Bronchial epithelial cell (primary cell): ENCODE measurements at regions not wholly inside any gene's neighbourhood (a gene's known extent, or its start where the extent isn't known, plus 50 kb on each side); places are given as distances from the start of the nearest gene placed in this dataset.

ENCODE experiments used
- DNase-seq: peaks from one replicate; pipeline ENCODE4 v3.0.0-alpha.2; 2010; ENCODE audit warnings: low read depth
- FAIRE-seq: peaks from 2 replicates; lab custom pipeline; 2011; peaks lifted over from hg19 to GRCh38; lab: Jason Lieb, UNC
- H3K27me3 ChIP-seq: 2 replicates; pipeline ENCODE4 v1.5.1; 2011; ENCODE audit warnings: low read length; ENCODE audit not compliant: control insufficient read depth, insufficient read depth
- H3K36me3 ChIP-seq: 2 replicates; pipeline ENCODE4 v1.5.1; 2011; ENCODE audit warnings: low read length; ENCODE audit not compliant: control insufficient read depth, insufficient read depth
- H3K4me3 ChIP-seq: 2 replicates; pipeline ENCODE4 v1.5.1; 2011; ENCODE audit warnings: mild to moderate bottlenecking, low read depth, low read length, control low read depth
- CTCF ChIP-seq: IDR thresholded peaks from 2 replicates; pipeline ENCODE4 v1.5.1; 2011; ENCODE audit warnings: mild to moderate bottlenecking, moderate library complexity, low read length, control low read depth, inconsistent platforms; ENCODE audit not compliant: insufficient read depth, severe bottlenecking

- TF ChIP-seq CTCF = no peak
- DNase-seq = no peak
- Histone ChIP-seq H3K27me3 (no peaks in the 10 kb centered on the region), H3K4me3 (no peak overlapping the region), H3K36me3 (no peaks in the 10 kb centered on the region)
- FAIRE-seq = no peak
Measured at GRCh38 chr3:28042095-28042635, 199.3 kb upstream of the CMC1 start.

- FAIRE-seq = no peak
- H3K27me3 ChIP-seq = no peaks in the 10 kb centered on the region
- no peak for DNase-seq
- no peak overlapping the region for H3K4me3 ChIP-seq
- H3K36me3 ChIP-seq = no peaks in the 10 kb centered on the region
- no peak for TF ChIP-seq CTCF
Measured at GRCh38 chr3:28042707-28043106, 198.7 kb upstream of the CMC1 start.

- no peak for TF ChIP-seq CTCF
- H3K4me3 ChIP-seq = no peak overlapping the region
- peaks cover 2% of the 10 kb centered on the region for H3K27me3 ChIP-seq
- no peaks in the 10 kb centered on the region for H3K36me3 ChIP-seq
- DNase-seq (no peak), FAIRE-seq (no peak)
Measured at GRCh38 chr3:28050120-28050519, 191.3 kb upstream of the CMC1 start.

- no peak for TF ChIP-seq CTCF
- FAIRE-seq = peak; percentile 36
- no peak overlapping the region for H3K4me3 ChIP-seq
- H3K27me3 ChIP-seq = peaks cover 2% of the 10 kb centered on the region
- no peaks in the 10 kb centered on the region for H3K36me3 ChIP-seq
- peak; percentile 98 for DNase-seq
Measured at GRCh38 chr3:28050885-28051284, 190.5 kb upstream of the CMC1 start.

GRCh38 chr3:28053759-28054158 lies 187.7 kb upstream of the CMC1 start:
- no peak overlapping the region for H3K4me3 ChIP-seq
- peak; percentile 90 for DNase-seq
- H3K27me3 ChIP-seq = peaks cover 2% of the 10 kb centered on the region
- FAIRE-seq = peak; percentile 84
- no peaks in the 10 kb centered on the region for H3K36me3 ChIP-seq
- TF ChIP-seq CTCF = no peak

- no peak for FAIRE-seq
- Histone ChIP-seq H3K36me3 (no peaks in the 10 kb centered on the region), H3K4me3 (no peak overlapping the region), H3K27me3 (peaks cover 2% of the 10 kb centered on the region)
- TF ChIP-seq CTCF = no peak
- DNase-seq = no peak
Measured at GRCh38 chr3:28056806-28057205, 184.6 kb upstream of the CMC1 start.
